GM19023 (cell line): ENCODE measurements at regions not wholly inside any gene's neighbourhood (a gene's known extent, or its start where the extent isn't known, plus 50 kb on each side); places are given as distances from the start of the nearest gene placed in this dataset.
"Not testable (repeated sequence)": the region's sequence is repeated elsewhere in the genome, so short reads cannot be mapped to it uniquely, and the experiment has no call there.

Source experiments
- ATAC-seq: cut with Tn5 transposase; IDR thresholded peaks from one replicate; pipeline ENCODE4 v1.9.1; 2021; ENCODE audit warnings: mild to moderate bottlenecking, moderate library complexity; ENCODE audit not compliant: unreplicated experiment

- no peak for ATAC-seq
These were observed 292.8 kb downstream of the TTC6 start for GRCh38 chr14:37888234-37888633.

- ATAC-seq = no peak
These were observed 293.7 kb downstream of the TTC6 start for GRCh38 chr14:37889087-37889486.

GRCh38 chr14:37890095-37890494 lies 294.7 kb downstream of the TTC6 start:
- ATAC-seq = no peak

- not testable (repeated sequence) for ATAC-seq
These were observed 296.1 kb downstream of the TTC6 start for GRCh38 chr14:37891500-37891899.

GRCh38 chr14:37894463-37894862 lies 299.0 kb downstream of the TTC6 start:
- ATAC-seq = no peak

- no peak for ATAC-seq
These were observed 303.9 kb downstream of the TTC6 start for GRCh38 chr14:37899365-37899764.

GRCh38 chr14:37900561-37900960 lies 305.1 kb downstream of the TTC6 start:
- ATAC-seq = no peak

GRCh38 chr14:37901978-37902377 lies 305.7 kb upstream of the SSTR1 start:
- ATAC-seq = no peak

GRCh38 chr14:37903343-37904191 lies 304.1 kb upstream of the SSTR1 start:
- no peak for ATAC-seq

GRCh38 chr14:37924622-37925021 lies 283.1 kb upstream of the SSTR1 start:
- no peak for ATAC-seq

GRCh38 chr14:37932008-37932407 lies 275.7 kb upstream of the SSTR1 start:
- no peak for ATAC-seq

GRCh38 chr14:37932481-37932880 lies 275.2 kb upstream of the SSTR1 start:
- no peak for ATAC-seq

GRCh38 chr14:37936971-37937370 lies 270.7 kb upstream of the SSTR1 start:
- no peak for ATAC-seq

GRCh38 chr14:37939442-37940028 lies 268.2 kb upstream of the SSTR1 start:
- no peak for ATAC-seq

GRCh38 chr14:37945959-37946358 lies 261.7 kb upstream of the SSTR1 start:
- ATAC-seq = no peak

- no peak for ATAC-seq
These were observed 260.9 kb upstream of the SSTR1 start for GRCh38 chr14:37946819-37947218.

- ATAC-seq = no peak
These were observed 259.4 kb upstream of the SSTR1 start for GRCh38 chr14:37948266-37948665.

GRCh38 chr14:37968664-37969240 lies 239.0 kb upstream of the SSTR1 start:
- ATAC-seq = no peak

- no peak for ATAC-seq
These were observed 238.2 kb upstream of the SSTR1 start for GRCh38 chr14:37969511-37969979.

GRCh38 chr14:37970696-37971095 lies 237.0 kb upstream of the SSTR1 start:
- ATAC-seq = no peak

- ATAC-seq = no peak
These were observed 234.5 kb upstream of the SSTR1 start for GRCh38 chr14:37972941-37973887.
